Thyroid gland (tissue), 4 donors: ENCODE measurements at regions not wholly inside any gene's neighbourhood (a gene's known extent, or its start where the extent isn't known, plus 50 kb on each side); places are given as distances from the start of the nearest gene placed in this dataset.

ENCODE experiments used
- CTCF ChIP-seq, 6 experiments: fragments of 200-600 bp in 3 of 6; fragments of 450-650 bp in 3 of 6; sonication (generic) in 3 of 6; IDR thresholded peaks; one replicate each; pipeline ENCODE4 v1.5.1; 2016 to 2019; ENCODE audit warnings: antibody characterized with exemption in 6 of 6, mild to moderate bottlenecking in 2 of 6, inconsistent platforms in 1 of 6, moderate library complexity in 1 of 6
- POLR2A ChIP-seq, 2 donors: fragments of 450-650 bp; IDR thresholded peaks; one replicate each; pipeline ENCODE4 v1.6.1; 2017; ENCODE audit warnings: antibody characterized with exemption in 2 of 2, mild to moderate bottlenecking in 2 of 2, moderate library complexity in 1 of 2

- TF ChIP-seq CTCF (IDR thresholded peaks at IDR 0.05) (no peak), POLR2A (IDR thresholded peaks at IDR 0.05) (no peak)
Observed at GRCh38 chr2:149849136-149849535, 261.6 kb upstream of the MMADHC start.
